ENCODE measurements at regions not wholly inside any gene's neighbourhood (a gene's known extent, or its start where the extent isn't known, plus 50 kb on each side); places are given as distances from the start of the nearest gene placed in this dataset.

GRCh38 chr6:134640229-134640628, 309.7 kb downstream of the ALDH8A1 start:
- TF ChIP-seq CTCF (conservative IDR thresholded peaks at IDR 0.05 in 1 of 2, IDR thresholded peaks at IDR 0.05 in 1 of 2; ENCODE audit: low read depth in 1 of 2, low read length in 2 of 2) = no peak
- TF ChIP-seq EZH2 (IDR thresholded peaks at IDR 0.05; ENCODE audit: low read length, missing control alignments) = no peak
